ENCODE measurements at regions not wholly inside any gene's neighbourhood (a gene's known extent, or its start where the extent isn't known, plus 50 kb on each side); places are given as distances from the start of the nearest gene placed in this dataset.

DNA sequence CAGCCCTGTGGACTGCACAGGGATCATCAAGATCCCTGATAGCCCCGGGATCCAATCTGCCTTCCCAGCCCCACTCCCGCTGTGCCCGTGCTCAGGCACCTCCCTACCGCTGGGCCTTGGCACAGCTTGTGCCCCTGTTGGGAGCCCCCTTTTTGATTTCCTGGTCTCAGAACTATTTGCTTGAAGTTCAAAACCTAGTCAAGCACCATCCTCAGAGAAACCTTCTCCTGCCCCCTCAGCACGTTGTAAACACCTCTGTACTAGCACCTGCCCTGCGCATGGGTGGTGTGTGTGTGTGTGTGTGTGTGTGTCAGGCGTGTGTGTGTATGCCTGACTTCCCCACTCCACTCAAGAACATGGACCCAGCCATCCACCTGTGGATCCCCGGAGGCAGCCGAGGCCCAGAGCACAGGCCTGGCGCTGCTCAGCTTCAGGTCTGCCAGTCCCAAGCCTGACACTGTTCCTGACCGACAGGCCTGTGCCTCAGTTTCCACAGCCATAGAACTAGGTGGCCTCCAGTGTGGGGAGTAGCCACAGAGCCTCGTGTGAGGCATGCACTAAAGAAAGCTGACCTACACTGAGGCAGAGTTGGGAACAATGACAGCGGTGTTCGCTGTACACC, 65.5 kb downstream of the ADRA2C start:
- no peak for DNase-seq (ENCODE audit: low read depth in 3 of 3)

DNA sequence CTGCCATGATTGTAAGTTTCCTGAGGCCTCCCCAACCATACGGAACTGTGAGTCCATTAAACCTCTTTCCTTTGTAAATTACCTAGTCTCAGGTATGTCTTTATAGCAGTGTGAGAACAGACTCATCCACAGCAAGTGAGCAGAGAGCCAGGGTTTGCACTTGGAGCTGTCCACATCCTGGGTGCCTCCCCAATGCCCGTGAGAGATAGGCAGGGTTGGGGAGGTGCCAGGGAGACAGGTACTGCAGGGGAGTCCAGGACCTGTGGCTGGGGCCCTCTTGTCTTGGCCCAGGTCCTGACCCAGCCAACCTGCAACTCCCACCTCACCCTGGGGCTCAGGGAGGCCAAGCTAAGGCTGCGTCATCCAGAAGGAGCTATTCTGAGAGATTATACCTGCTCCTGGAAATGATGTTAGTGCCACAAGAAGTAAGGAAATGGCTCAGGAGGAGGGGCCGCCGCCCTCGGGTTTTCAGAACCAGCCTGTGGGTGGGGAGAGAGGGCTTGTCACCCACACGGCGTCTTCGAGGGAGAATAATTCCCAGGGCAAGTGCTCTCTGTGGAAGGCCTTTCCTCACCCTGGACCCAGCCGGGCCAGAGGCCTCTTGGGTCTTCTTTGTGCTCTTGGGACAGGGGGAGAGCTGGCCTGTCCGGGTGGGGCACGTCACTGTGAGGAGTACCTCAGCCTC, 66.5 kb downstream of the ADRA2C start:
- DNase-seq (ENCODE audit: low read depth in 3 of 3) = no peak

GRCh38 chr4:3833326-3833989, 67.3 kb downstream of the ADRA2C start:
- DNase-seq (ENCODE audit: low read depth in 3 of 3) = no peak

DNA sequence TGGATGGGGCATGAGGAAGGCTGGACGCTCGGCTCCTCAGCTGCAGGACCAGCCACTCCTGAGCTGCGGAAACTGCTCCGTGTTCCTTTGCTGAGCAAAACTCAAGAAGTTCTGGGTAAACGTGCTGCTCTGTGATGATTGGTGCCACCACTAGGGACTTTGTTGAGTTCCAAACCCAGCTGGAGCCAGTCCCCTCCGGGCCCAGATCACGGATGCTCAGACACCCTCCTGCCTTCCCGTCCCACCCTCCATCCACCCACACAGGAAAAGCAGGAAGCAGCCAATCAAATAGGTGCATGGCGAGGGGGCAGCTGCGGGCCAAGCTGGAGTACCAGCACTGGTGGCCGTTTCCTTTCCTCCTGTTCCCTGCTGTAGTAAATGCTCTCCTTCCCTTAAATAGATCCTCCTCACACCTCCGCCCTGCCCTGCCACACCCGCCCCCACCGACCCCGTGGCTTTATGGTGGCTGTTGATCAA, 68.0 kb downstream of the ADRA2C start:
- DNase-seq (ENCODE audit: low read depth in 3 of 3) = no peak

GRCh38 chr4:3834663-3835521, 68.7 kb downstream of the ADRA2C start:
- no peak for DNase-seq (ENCODE audit: low read depth in 3 of 3)

GRCh38 chr4:3835527-3836405, 69.6 kb downstream of the ADRA2C start:
- no peak for DNase-seq (ENCODE audit: low read depth in 3 of 3)

- no peak for DNase-seq (ENCODE audit: low read depth in 3 of 3)
Measured at GRCh38 chr4:3836406-3836755, 70.2 kb downstream of the ADRA2C start.

DNA sequence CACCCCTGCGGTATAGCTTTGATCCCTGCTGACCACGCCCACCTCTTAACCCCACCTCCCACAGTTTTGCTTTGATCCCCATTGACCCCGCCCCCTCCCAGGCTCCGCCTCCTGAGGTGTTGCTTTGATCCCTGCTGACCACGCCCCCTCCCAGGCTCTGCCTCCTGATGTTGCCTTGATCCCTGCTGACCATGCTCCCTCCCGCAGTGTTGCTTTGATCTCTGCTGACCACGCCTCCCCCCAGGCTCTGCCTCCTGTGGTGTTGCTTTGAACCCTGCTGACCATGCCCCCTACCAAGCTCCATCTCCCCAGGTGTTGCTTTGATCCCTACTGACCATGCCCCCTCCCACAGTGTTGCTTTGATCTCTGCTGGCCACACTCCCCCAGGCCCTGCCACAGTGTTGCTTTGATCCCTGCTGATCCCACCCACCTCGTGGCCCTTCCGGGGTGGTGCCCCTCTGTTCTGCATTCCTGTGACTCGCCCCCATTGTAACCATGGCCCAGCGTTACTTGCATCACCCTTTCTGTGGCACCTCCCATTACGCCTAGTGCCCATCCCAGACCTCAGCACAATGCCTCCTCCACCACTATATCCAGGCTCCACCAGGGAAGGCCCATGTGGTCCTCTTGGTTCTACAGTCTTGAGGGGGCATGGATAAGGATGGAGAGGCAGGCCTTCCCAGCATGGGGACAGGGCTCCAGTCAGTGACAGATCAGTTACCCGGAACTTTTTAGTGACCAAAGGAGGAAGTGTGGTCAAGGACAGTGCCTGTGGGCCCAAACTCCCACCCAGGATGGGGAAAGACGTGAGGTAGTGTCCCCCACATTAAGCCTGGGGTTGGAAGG, 70.8 kb downstream of the ADRA2C start:
- DNase-seq (ENCODE audit: low read depth in 3 of 3) = no peak

DNA sequence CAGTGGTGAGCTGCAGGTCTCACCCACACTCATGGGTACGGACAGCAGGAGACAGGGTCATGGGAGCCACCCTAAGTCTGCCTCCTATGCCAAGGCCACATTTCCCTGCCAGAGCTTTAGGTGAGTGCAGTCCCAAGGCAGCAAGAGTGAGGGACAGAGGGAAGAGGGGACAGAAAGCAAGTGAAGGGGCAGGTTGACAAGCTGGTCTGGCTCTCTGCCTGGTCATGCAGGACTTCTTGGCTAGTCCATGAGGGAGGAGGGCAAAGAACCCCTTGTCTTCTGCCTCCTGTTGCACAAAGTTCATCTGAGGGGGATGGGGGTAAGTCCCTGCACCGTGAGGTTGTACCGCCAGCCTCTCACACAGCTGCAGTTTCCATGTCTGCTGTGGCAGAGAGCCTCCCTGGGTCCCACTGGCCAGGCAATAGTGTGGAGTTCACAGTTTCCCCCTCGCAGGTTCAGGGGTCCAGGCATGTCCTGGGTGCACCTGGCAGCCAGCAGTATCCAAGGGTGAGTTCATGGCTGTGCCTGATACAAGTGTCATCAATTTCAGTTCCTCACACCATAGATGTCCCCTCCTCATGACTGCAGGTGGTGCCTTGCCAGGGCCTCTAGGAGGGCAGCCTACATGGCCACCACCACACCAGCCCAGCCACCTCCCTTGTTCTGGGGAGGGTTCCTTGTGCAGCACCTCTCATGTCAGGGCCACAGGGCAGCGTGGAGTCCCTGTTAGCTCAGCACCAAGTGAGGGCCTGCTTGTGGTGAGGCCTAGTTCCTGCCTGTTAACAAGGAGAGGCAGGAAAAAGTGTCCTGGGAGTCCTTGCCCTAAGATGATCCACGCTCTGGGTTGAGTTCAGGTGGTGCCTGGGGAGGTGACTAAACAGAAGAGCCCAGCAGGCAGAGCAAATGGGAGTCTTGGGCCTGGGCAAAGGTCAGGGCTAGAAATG, 72.5 kb downstream of the ADRA2C start:
- no peak for DNase-seq (ENCODE audit: low read depth in 3 of 3)

DNA sequence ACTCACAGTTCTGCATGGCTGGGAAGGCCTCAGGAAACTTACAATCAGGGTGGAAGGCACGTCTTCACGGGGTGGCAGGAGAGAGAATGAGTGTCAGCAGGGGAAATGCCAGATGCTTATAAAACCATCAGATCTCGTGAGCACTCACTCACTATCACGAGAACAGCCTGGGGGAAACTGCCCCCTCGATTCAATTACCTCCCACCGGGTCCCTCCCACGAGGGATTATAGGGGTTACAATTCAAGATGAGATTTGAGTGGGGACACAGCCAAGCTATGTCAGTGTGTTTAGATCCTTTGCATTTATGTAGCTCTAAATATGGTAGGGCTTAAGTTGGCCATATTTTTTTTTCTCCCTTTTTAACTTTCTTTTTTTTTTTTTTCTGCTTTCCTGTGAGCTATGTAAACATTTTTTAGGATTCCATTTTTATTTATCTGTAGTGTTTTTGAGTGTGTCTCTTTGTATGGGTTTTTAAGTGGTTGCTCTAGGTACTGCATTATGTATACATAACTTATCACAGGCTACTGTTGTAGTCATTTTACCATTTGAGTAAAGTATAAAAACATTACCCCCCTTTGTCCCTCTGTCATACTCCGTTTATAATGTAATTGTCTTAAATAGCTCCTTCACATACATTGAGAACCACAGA, 79.0 kb downstream of the ADRA2C start:
- no peak for DNase-seq (ENCODE audit: low read depth in 3 of 3)

GRCh38 chr4:3845744-3846429, 79.7 kb downstream of the ADRA2C start:
- DNase-seq (ENCODE audit: low read depth in 3 of 3) = no peak

DNA sequence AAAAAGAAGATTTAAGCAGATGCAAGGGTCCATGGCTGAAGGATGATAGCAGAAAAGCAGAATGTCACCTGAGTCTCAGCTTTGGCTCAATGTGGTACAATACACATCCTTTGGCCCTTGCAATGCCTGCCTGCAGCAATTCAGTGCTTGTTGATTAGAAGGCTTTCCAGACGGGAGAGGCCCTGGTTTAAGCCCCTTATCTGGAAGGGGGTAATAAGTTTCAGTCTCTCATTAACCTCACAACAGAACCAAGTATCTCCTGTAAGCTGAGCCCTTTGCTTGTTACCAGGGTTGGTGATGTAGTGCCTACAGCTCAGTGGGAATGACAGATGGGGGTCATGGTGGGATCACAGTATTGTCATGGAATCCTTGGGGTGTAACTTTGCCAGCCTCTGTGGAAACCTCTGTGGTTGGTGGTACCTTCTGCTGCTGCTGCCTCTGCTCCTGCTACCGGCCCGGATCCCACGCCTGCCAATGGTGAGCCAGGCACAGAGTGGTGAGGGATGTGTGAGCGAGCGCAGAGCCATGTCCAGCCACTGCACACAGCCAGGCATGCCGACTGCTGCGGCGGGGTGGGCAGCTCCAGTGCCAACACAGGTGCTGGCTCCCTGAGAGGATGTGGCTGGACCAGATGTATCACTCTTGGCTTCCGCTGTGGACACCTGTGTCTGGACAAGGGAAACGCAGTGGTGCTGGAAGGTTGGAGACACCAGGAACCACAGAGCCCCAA, 81.2 kb downstream of the ADRA2C start:
- DNase-seq (ENCODE audit: low read depth in 3 of 3) = no peak

DNA sequence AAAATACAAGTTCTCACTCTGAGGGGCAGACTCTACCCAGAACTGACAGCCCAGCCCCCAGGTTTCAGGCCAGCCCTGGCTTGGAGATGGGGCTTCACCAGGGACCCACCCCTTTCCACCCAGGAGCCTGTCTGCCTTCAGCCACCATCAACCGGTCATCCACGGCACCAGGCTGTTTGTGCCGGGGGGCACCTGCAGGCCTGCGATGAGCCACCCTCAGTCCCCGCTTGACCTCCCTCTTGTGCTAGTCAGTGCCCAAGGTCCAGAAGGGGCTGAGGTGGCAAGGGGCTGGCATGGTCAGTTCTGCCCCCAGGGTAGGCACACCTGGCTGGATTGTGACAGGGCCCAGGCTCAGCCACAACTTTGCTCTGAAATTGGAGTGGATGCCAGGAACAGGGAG, 82.1 kb downstream of the ADRA2C start:
- no peak for DNase-seq (ENCODE audit: low read depth in 3 of 3)

DNA sequence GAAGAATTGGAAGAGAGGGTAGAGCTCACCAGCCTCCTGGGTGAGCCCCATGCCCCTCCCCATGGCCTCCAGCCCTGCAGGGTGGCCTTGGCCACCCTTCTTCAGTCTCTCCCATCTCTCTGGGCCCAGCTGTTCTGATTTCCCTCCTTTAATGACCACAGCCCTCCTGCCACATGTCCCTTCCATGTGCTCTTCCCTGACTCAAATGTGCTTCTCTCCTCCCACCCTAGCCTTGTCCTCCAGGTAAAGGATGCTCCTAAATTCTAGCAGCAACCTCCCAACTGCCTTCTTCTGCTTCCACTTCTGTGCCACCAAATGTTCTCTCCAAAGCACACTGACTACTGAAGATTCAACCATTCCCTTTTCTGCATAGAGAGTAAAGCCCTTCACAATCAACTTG, 83.0 kb downstream of the ADRA2C start:
- DNase-seq (ENCODE audit: low read depth in 3 of 3) = no peak

DNA sequence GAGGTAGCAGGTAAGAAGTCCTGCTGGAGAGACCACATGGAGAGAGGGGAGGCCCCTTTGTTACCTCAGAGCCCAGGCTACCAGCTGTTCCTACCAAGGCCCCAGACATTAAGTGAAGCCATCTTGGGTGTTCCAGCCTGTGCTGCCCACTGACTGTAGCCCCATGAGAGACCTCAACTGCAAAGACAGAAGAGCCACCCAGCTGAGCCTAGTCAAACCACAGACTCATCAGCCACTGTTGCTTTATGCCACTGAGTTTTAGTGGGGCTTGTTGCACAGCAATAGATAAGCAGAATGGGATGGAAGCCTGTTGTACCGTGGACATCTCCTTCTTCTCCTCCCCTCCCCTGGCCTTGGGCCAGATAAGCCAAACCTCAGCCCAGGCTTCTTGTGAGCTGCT, 83.9 kb downstream of the ADRA2C start:
- no peak for DNase-seq (ENCODE audit: low read depth in 3 of 3)

GRCh38 chr4:3851211-3851610, 85.0 kb downstream of the ADRA2C start:
- no peak for DNase-seq (ENCODE audit: low read depth in 3 of 3)

GRCh38 chr4:3851881-3852280, 85.7 kb downstream of the ADRA2C start:
- no peak for DNase-seq (ENCODE audit: low read depth in 3 of 3)
